NCI-H524 treated with DMSO at 0.1 percent for 48 hours (cell line): ENCODE measurements at regions not wholly inside any gene's neighbourhood (a gene's known extent, or its start where the extent isn't known, plus 50 kb on each side); places are given as distances from the start of the nearest gene placed in this dataset.

Experiments
- DNase-seq: peaks from one replicate; lab custom pipeline; 2025; lab: John Stamatoyannopoulos, UW

DNA sequence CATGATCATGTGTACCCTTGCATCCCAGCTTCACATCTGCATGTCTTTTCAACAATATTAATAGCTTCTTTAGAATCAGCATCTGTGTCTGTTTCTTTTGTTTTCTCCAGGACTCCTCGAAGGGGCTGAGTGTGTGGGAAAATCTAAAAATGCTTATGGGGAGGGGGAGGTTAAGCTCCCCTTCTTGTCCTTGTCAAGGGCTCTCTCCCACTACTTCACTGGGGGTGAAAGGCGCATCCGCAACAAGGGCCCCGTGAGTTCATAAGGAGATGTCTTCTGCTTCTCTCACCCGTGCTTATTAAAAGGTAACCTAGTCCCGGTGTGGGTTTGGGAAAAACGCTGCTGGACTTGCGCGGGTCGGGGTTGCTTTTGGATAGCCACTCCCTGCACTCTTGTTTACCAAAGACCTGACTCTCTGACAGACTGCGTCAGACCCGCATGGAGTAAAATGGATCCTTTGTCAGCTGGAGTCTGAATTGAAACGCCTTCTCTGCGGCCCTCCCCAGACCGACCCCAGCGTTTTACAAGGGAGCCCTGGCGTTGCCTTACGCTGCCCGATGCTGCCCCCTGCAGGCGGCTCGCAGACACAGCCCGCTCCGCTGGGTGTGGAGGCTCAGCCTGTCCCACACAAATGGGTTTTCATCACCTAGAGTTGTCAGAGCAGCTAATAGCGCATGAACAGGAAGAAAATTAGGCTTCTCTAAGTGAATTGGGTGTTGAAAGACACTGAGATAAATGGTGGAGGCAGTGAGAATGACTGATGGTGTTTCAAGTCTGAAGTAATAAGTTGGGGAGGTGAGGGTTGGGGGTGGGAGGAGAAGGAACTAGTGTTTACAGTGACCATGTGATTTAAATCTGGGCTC is 53.8 kb downstream of the IER5 start:
- DNase-seq: peak; percentile 23

DNA sequence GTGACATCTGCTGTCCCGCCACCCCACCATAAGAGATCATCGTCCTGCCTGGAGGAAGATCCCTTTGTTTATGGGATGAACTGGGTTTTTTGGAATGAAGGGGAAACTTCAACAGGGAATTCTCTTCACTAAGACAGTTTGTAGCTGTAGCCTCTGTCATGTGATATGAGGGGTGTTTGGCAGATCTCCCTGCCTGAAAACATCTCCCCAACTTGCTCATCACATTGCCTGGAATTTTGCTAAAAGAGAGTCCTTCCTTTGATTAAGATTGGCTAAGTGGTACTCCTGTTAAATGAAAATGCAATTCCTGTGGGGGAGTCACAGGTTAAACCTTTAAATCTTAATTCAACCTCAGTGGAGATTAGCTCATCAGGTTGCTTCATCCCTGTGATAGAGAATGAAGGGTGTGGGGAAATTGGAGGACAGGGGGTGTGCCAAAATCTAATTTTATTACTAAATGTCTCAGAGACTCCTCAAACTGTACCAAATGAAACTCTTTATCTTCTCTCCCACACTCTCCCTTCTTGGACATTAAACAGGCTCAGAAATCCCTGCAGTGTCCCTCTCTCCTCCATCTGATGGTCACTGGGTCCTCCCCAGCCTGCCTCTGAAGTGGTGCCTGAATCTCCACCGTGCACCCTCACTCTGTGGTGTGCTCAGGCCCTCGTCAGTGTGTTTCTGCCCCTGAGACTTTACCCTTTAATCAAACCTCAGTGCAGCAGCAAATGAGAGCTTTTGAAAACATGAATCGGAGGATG is 54.8 kb downstream of the IER5 start:
- DNase-seq: no peak

DNA sequence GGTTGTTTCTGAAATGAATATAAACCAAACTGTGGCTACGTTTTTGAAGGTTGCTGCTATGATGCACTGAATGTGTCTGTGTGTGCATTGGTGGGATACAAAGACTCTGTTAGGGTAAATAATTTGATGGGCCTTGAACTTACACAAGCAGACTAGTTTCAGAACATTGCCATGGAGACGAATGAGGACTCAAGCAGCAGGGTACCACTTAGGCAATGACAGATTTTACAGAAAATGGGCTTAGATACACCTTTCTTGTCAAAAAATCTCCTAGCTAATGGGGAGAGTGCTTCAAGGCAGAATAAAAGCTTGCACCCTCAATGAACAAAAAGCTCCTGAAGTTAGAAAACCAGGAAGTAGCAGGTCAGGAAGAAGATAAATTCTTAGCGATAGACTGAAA is 55.7 kb downstream of the IER5 start:
- no peak for DNase-seq

DNA sequence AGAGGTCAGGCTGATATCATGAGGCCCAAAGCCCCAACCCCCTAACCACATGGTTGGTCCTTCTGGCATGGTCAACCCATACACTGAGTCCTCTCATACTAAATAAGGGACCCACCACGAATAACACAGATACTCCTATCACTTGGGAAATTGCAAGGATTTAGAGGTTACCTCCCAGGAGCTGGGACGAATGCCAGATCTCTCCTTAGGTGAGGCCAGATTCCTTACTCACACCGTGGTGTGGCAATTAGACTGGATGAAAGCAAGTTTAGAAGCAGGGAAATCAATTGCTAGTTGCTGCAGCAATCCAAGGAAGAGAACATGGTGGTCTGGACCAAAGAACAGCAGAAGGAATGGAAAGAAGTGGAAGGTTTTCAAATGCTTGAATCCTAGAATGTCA is 60.1 kb downstream of the IER5 start:
- DNase-seq: no peak

GRCh38 chr1:181149326-181150125 is 61.0 kb downstream of the IER5 start:
- DNase-seq: no peak

GRCh38 chr1:181150273-181150672 is 61.8 kb downstream of the IER5 start:
- no peak for DNase-seq

DNA sequence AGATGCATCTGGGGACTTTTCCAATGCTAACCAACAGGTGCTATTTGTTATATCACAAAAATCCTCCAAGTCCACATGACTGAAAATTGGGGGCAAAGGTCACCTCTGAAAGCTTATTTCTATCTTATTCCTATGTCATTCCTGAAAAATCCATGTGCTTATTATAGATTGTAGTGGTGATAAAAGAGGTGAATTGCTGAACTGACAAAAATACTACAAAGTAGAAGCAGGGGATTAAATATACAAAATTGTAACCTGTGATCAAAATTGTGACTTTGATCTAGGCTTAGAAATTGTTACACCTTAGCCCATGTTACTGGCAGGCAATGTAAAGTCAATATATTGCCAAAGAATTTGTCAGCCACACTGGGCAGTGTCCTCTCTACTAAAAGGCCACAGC is 62.3 kb downstream of the IER5 start:
- DNase-seq: no peak

- no peak for DNase-seq
These were observed 63.2 kb downstream of the IER5 start for GRCh38 chr1:181151378-181152326.

GRCh38 chr1:181152892-181153633 is 64.6 kb downstream of the IER5 start:
- DNase-seq: no peak

GRCh38 chr1:181153634-181153961 is 65.1 kb downstream of the IER5 start:
- no peak for DNase-seq

DNA sequence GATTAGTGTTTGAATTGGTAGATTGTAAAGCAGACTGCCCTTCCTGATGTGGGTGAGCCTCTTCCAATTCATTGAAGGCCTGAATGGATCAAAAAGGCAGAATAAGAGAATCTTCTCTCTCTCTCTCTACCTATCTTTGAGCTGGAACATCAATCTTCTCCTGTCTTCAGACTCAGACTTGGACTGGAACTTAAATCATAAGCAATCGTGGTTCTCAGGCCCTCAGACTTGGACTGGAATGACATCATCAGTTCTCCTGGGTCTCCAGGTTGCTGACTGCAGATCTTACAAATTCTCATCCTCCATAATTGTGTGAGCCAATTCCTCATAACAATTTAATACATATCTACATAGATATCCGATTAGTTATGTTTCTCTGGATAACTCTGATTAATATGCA is 66.8 kb downstream of the IER5 start:
- DNase-seq: no peak

GRCh38 chr1:181159451-181160140 is 71.1 kb downstream of the IER5 start:
- no peak for DNase-seq

DNA sequence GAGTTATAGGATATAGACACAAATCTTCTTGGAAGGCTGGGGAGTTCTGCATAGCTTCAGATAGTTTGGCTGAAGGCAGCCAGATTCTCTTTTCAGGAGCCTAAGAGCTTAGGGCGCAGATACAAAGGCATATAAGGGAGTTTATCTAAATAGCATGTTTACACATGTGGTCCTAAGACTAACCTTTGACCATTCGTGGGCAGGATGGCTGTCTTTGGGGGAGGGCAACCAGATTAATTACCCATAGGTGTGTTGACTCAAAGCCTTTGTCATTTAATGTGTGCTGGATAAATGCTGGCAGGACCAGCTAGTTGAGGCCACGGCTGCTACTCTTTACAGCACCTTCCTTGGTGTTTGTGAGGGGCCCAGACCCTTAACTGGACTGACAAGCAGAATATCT is 71.8 kb downstream of the IER5 start:
- no peak for DNase-seq

- no peak for DNase-seq
These were observed 72.7 kb downstream of the IER5 start for GRCh38 chr1:181160998-181161870.

- DNase-seq: no peak
These were observed 75.2 kb downstream of the IER5 start for GRCh38 chr1:181163662-181164061.

DNA sequence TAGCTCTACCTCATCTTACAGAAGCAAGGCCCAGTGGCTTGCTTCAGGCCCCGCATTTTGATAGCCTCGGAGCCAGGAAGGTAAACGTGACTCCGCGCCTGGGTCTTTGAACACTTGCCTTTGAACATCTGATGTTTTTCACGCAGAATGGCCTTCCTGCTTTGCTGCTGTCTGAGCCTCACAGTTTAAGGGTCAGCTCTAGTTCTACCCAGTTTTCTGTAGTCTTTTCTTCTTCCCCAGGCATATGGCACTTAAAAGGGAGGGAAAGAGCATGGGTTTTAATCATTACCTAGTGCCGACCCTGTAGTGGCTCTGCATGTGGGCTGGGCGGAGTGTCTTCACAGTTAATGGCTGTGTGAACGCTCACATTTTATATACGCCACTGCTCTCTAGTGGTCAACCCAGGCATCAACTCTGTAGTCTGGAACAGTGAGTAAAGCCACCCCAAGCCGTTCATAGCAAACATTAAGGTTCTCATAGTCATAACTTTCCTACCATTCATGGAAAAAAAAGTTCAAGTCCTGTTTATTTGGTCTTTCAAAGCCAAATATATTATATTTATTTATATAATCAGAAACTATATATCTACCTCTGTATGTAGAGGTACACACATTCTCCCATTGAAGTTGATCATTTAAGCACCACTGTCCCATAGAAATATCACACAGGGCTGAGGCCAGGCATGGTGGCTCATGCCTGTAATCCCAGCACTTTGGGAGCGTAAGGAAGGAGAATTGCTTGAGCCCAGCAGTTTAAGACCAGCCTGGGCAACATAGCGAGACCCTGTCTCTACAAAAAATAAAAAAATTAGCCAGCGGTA is 78.1 kb downstream of the IER5 start:
- peak; percentile 42 for DNase-seq

- no peak for DNase-seq
These were observed 80.9 kb downstream of the IER5 start for GRCh38 chr1:181169281-181169865.

- no peak for DNase-seq
These were observed 81.7 kb downstream of the IER5 start for GRCh38 chr1:181170194-181170593.
